GM10248 (cell line): ENCODE measurements at regions not wholly inside any gene's neighbourhood (a gene's known extent, or its start where the extent isn't known, plus 50 kb on each side); places are given as distances from the start of the nearest gene placed in this dataset.

Experiments used
- CTCF ChIA-PET: fragments of 300-600 bp; sonication (Branson Sonifier 250); formaldehyde crosslinking; extraction: SDS; loops from one replicate; lab custom pipeline; 2021; ENCODE audit warnings: antibody characterized with exemption; lab: Yijun Ruan, JAX
- POLR2A ChIA-PET: fragments of 350-650 bp; sonication (Branson Sonifier 250); formaldehyde crosslinking; extraction: SDS; loops from one replicate; lab custom pipeline; 2020; ENCODE audit warnings: antibody characterized with exemption; lab: Yijun Ruan, JAX
- DNase-seq: peaks from one replicate; pipeline ENCODE4 v3.0.0; 2012; ENCODE audit errors: extremely low spot score
- TF ChIP-seq, protein P1 (sequence below): IDR thresholded peaks from 2 replicates; pipeline ENCODE4 v1.5.1; 2012; ENCODE audit warnings: mild to moderate bottlenecking, low read depth; ENCODE audit errors: extremely low read depth, missing control alignments, control extremely low read depth

DNA sequence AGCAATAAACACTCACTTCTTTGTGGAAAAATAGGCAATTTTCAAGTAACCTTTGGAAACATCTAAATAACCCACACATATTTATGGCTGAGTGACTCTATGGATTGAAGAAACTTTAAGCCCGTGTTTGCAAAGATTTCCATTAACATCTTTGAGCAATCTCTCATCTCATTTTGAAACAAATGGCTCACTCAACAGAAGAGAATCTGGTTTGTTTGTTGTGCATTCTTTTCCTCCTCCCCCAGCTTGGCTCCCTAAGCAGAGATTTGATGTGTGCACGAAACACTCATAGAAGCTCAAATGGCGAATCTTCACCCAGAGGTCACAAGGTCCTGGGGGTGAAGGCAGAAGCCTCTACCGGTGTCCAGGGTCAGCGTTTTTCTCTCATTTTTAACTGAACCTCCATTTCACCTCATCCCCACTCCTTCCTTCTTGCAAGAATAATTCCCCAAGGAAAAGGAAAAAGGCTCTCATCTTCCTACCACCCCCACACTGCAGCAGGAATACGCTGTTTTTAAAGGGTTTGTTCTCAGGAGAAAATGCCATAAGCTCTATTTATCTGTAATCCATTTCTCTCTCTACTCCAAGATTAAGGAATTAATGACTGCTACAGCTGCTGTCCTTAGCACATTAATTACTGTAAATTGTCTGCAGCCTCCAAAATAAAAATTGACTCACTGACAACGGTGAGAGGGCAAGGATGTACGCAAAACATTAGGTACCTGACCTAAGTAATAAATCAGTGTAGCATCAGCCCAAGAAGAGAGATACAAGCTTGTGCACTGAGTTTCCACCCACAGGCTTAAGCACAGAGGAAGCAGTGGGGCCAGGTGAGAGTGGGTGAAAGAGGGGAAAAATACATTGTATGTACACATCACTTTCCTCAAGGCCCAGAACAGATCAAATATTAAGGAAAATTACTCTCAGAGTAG lies 307.6 kb upstream of the NOCT start:
- TF ChIP-seq, protein P1, sequence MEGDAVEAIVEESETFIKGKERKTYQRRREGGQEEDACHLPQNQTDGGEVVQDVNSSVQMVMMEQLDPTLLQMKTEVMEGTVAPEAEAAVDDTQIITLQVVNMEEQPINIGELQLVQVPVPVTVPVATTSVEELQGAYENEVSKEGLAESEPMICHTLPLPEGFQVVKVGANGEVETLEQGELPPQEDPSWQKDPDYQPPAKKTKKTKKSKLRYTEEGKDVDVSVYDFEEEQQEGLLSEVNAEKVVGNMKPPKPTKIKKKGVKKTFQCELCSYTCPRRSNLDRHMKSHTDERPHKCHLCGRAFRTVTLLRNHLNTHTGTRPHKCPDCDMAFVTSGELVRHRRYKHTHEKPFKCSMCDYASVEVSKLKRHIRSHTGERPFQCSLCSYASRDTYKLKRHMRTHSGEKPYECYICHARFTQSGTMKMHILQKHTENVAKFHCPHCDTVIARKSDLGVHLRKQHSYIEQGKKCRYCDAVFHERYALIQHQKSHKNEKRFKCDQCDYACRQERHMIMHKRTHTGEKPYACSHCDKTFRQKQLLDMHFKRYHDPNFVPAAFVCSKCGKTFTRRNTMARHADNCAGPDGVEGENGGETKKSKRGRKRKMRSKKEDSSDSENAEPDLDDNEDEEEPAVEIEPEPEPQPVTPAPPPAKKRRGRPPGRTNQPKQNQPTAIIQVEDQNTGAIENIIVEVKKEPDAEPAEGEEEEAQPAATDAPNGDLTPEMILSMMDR: no peak
- POLR2A ChIA-PET: no interaction called here
- no peak for DNase-seq
- CTCF ChIA-PET: no interaction called here

DNA sequence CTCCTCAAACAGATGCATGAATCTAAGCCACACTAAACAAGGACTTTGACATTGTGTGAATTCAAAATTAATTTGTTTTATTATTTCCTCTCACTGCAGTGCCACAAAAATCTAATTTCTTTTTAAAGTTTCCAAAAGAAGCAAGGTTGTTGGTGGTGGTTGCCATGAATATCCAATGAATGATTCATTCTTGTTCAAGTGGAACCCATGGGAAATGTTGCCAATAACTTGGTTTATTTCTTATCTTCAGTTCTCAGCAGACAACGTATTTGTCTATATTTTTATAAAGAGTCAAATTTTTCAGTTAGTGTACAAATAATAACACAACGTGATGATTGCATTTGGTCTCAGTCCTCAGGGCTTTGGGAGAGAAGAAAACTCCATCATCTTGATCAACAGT lies 309.4 kb upstream of the NOCT start:
- ChIA-PET POLR2A (no interaction called here), CTCF (no interaction called here)
- TF ChIP-seq, protein P1: no peak
- DNase-seq: no peak

DNA sequence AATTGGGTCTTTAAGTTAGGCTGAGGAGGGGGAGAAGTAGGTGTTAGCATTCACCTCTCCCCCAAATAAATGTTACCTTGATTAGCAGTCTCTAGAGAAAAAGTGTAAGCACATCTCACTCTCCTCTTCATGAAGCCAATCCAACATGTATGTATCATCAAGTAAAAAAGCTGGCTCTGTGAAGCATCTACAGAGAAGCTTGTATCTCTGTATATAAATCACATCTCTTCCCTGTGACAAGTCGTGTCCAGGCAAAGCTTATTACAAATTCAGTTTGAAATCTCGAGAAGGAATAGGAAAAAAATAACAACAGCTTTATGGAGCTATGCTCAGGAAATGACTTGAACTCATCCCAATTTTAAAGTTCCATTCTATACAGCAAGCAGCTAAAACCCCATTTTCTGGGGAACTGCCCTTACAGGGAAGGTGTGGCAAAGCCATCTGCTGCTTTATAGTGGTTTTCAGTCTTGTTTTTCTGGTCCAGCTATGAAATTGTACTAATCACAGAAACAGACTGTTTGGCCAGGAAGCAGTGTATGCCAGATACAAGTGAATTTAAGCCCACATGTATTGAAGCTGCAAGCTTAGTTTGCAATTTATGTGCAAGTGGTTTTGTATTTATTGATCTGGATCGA lies 313.3 kb upstream of the NOCT start:
- POLR2A ChIA-PET: no interaction called here
- no peak for DNase-seq
- CTCF ChIA-PET: interaction anchor here (1.0 kb wide), 1 partner anchor 21 kb away, joined by 6 read pairs; no protein-coding TSS in a partner anchor
- TF ChIP-seq, protein P1: no peak

DNA sequence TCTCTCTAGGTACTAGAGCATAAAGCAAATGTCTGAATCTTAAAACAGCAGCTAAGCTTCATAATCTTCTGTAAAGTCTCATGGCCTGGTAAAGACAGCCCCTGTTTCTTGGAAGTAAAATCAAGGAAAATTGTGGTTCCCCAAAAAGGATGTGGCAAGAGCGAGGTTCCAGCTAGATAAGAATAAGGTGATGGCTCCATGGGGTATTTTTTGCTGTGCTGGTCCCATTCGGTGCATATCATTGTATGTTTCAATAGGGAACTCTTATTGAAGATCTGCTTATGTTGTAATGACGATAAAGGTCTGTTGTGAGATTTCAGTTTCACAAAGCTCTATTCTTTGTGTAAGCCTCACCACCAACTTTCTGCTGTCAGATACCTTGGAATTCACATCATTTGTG lies 316.9 kb upstream of the NOCT start:
- DNase-seq: no peak
- TF ChIP-seq, protein P1: no peak
- ChIA-PET POLR2A (no interaction called here), CTCF (interaction anchor here (1.5 kb wide), 1 partner anchor 18 kb away, joined by 3 read pairs; no protein-coding TSS in a partner anchor)

DNA sequence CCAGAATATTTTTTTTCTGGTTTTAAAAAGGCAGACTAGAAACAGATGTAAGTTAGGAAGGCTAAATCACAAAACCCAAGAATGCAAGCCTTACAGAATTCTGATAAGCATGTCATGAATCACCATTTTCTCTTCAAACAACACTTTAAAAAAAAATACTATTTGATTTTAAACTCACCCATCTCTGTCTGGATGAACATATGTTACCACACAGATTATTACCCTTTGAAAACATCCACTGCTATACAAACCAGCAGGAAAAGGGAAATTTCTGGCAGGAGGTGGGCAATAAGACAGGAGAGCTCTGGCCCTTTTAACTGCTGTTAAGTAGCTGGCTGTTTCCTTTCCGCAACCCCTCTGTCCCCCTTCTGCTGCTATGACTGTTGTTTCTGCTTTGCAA lies 317.7 kb upstream of the NOCT start:
- TF ChIP-seq, protein P1: no peak
- no peak for DNase-seq
- ChIA-PET POLR2A (no interaction called here), CTCF (interaction anchor here (1.5 kb wide), 1 partner anchor 17 kb away, joined by 3 read pairs; no protein-coding TSS in a partner anchor)

DNA sequence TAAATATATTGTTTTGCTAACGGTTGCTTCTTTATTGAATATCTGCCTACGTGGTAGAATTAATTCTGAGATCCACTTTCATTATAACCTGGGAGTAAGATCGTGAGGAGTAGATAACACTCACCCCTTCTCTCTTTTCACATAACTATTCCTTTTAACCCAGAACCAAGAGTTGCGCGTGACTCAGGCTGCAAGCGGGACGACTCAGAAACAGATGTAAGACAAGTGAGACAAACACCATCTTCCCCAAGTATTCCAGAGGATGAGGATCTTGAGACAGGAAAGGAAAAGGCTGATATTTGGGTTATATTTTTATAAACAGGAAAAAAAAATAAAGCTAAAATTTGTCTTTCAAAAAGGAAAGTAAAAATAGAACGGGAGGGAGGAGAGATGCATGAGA lies 318.8 kb upstream of the NOCT start:
- no peak for DNase-seq
- POLR2A ChIA-PET: no interaction called here
- CTCF ChIA-PET: interaction anchor here (1.0 to 7.8 kb wide), 2 partner anchors 17 to 661 kb away, joined by 3 to 50 read pairs; no protein-coding TSS in a partner anchor
- TF ChIP-seq, protein P1: no peak
